MCF 10A (cell line): ENCODE measurements at regions not wholly inside any gene's neighbourhood (a gene's known extent, or its start where the extent isn't known, plus 50 kb on each side); places are given as distances from the start of the nearest gene placed in this dataset.

Experiments used
- BruUV-seq: library from RNA; stranded (reverse); fragments of 400-500 nt; replicated peaks from 2 replicates; lab custom pipeline; 2021; lab: Mats Ljungman, UMichigan
- CTCF ChIA-PET: fragments of 300-600 bp; sonication (Branson Sonifier 250); formaldehyde crosslinking; extraction: SDS; loops from one replicate; lab custom pipeline; 2021; ENCODE audit warnings: antibody characterized with exemption, inconsistent platforms; lab: Yijun Ruan, JAX
- POLR2A ChIA-PET: fragments of 300-600, 350-650 bp; sonication (Branson Sonifier 250); formaldehyde crosslinking; extraction: SDS; loops from one replicate; lab custom pipeline; 2020; ENCODE audit warnings: antibody characterized with exemption, inconsistent platforms; lab: Yijun Ruan, JAX
- DNase-seq: peaks from one replicate; pipeline ENCODE4 v3.0.0-alpha.2; 2018; ENCODE audit not compliant: unreplicated experiment
- H3K27ac Mint-ChIP-seq: one replicate; pipeline ENCODE4 v1.8.0; 2022; ENCODE audit warnings: mild to moderate bottlenecking, low read depth, mixed read lengths; ENCODE audit not compliant: unreplicated experiment
- H3K27me3 Mint-ChIP-seq: one replicate; pipeline ENCODE4 v1.8.0; 2022; ENCODE audit warnings: mixed read lengths; ENCODE audit not compliant: insufficient read depth, unreplicated experiment
- H3K36me3 Mint-ChIP-seq: one replicate; pipeline ENCODE4 v1.8.0; 2022; ENCODE audit warnings: mild to moderate bottlenecking, moderate library complexity, mixed read lengths; ENCODE audit not compliant: insufficient read depth, unreplicated experiment
- H3K4me1 Mint-ChIP-seq: one replicate; pipeline ENCODE4 v1.8.0; 2022; ENCODE audit warnings: mixed read lengths; ENCODE audit not compliant: insufficient read depth, unreplicated experiment
- H3K4me3 Mint-ChIP-seq: one replicate; pipeline ENCODE4 v1.8.0; 2022; ENCODE audit warnings: mild to moderate bottlenecking, moderate library complexity, mixed read lengths; ENCODE audit not compliant: unreplicated experiment
- H3K9me3 Mint-ChIP-seq: one replicate; pipeline ENCODE4 v1.8.0; 2022; ENCODE audit warnings: mixed read lengths; ENCODE audit not compliant: unreplicated experiment
- CTCF ChIP-seq: fragments of 200-600 bp; IDR thresholded peaks from one replicate; pipeline ENCODE4 v1.8.0; 2022; ENCODE audit warnings: antibody characterized with exemption, mild to moderate bottlenecking; ENCODE audit not compliant: unreplicated experiment
- intact Hi-C: fragments of 100-400 bp; cut with micrococcal nuclease; formaldehyde crosslinking; loops from 2 replicates; pipeline ENCODE4 v1.14.1; 2022

- no peaks in the 10 kb centered on the region for H3K27me3 Mint-ChIP-seq
- H3K4me3 Mint-ChIP-seq, result no peak overlapping the region
- ChIA-PET CTCF (interaction anchor here (0.5 to 0.9 kb wide), 2 partner anchors 16 to 37 kb away, joined by 3 read pairs; no protein-coding TSS in a partner anchor), POLR2A (no interaction called here)
- peaks cover 7% of the 10 kb centered on the region for H3K4me1 Mint-ChIP-seq
- BruUV-seq, result no TSS peak
- H3K36me3 Mint-ChIP-seq, result no peaks in the 10 kb centered on the region
- H3K27ac Mint-ChIP-seq, result no peak overlapping the region
- peaks cover 8% of the 10 kb centered on the region for H3K9me3 Mint-ChIP-seq
- no peak for DNase-seq
- intact Hi-C loops, result no loop called here
- TF ChIP-seq CTCF, result no peak
These were observed 56.0 kb upstream of the LHX1 start for GRCh38 chr17:36881323-36881722.

- Mint-ChIP-seq H3K27ac (no peak overlapping the region), H3K4me3 (no peak overlapping the region), H3K9me3 (peaks cover 8% of the 10 kb centered on the region), H3K27me3 (no peaks in the 10 kb centered on the region), H3K36me3 (no peaks in the 10 kb centered on the region), H3K4me1 (no peaks in the 10 kb centered on the region)
- DNase-seq, result no peak
- CTCF ChIA-PET, result no interaction called here
- POLR2A ChIA-PET, result no interaction called here
- no TSS peak for BruUV-seq
- TF ChIP-seq CTCF, result no peak
- intact Hi-C loops, result no loop called here
These were observed 52.7 kb upstream of the LHX1 start for GRCh38 chr17:36884495-36885152.

GRCh38 chr17:36885153-36885735 lies 52.0 kb upstream of the LHX1 start:
- no peak for TF ChIP-seq CTCF
- peaks cover 8% of the 10 kb centered on the region for H3K9me3 Mint-ChIP-seq
- H3K27me3 Mint-ChIP-seq, result no peaks in the 10 kb centered on the region
- BruUV-seq, result no TSS peak
- H3K4me3 Mint-ChIP-seq, result no peak overlapping the region
- intact Hi-C loops, result no loop called here
- DNase-seq, result no peak
- POLR2A ChIA-PET, result interaction anchor here (1.1 kb wide), 1 partner anchor 8 kb away, joined by 3 read pairs; no protein-coding TSS in a partner anchor
- H3K36me3 Mint-ChIP-seq, result no peaks in the 10 kb centered on the region
- CTCF ChIA-PET, result no interaction called here
- no peaks in the 10 kb centered on the region for H3K4me1 Mint-ChIP-seq
- H3K27ac Mint-ChIP-seq, result no peak overlapping the region

- no peaks in the 10 kb centered on the region for H3K27me3 Mint-ChIP-seq
- no peak for TF ChIP-seq CTCF
- no TSS peak for BruUV-seq
- DNase-seq, result no peak
- no peaks in the 10 kb centered on the region for H3K4me1 Mint-ChIP-seq
- no peak overlapping the region for H3K4me3 Mint-ChIP-seq
- POLR2A ChIA-PET, result interaction anchor here (1.1 kb wide), 1 partner anchor 8 kb away, joined by 3 read pairs; no protein-coding TSS in a partner anchor
- H3K27ac Mint-ChIP-seq, result no peak overlapping the region
- H3K9me3 Mint-ChIP-seq, result peaks cover 8% of the 10 kb centered on the region
- CTCF ChIA-PET, result no interaction called here
- intact Hi-C loops, result no loop called here
- no peaks in the 10 kb centered on the region for H3K36me3 Mint-ChIP-seq
These were observed 51.4 kb upstream of the LHX1 start for GRCh38 chr17:36885771-36886377.
